ENCODE measurements at regions not wholly inside any gene's neighbourhood (a gene's known extent, or its start where the extent isn't known, plus 50 kb on each side); places are given as distances from the start of the nearest gene placed in this dataset.

DNA sequence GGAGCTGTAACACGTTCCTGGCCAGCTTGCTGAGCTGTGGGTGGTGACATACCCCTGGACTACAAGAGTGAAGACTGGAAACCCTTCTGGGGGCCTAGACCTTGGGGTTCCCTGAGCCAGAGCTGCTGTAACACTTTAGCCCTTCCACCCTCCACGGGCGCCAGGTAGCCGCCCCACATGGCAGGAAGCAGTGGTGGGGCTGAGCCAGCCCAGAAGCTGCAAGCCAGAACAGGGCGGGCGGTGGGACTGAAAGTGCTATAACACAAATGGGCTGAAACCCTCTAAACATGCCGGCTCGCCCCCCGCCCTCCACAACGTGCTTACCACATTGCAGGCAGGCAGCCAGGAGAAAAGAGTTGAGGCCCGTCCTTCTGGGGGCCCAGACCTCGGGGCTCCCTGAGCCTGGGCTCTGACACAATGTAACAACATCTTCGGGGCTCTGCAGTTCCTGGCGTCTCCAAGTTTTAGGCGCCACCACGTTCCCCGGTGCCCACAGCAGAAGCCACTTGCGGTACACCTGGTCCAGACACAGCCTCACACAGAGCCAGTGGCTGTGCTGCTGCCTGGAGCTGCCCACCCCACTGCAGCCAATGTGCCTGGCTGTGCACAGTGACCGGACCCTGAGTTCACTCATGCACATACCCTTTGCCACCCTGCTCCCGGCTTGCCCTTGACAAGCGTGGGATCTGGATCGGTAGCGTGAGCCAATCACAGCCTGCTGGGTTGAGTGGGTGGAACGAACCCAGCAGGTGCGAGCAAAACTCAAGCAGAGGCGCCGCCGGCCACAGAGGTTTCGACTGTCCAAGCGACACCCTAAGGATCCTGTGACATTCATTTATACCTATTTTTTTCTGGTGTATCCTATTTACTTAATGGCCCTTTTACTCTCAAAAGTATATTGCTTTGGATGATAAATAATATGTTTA is 127.4 kb upstream of the FHL2 start:
- Histone ChIP-seq H3K4me1 (ENCODE audit: insufficient read depth) (no peaks in the 10 kb centered on the region), H3K27ac (ENCODE audit: low read depth) (no peak overlapping the region), H3K4me3 (ENCODE audit: low read depth, low read length) (no peak overlapping the region), H3K36me3 (ENCODE audit: insufficient read depth) (no peaks in the 10 kb centered on the region)
- 89% methylated on average over 30 of the region's 30 CpGs for WGBS
- DNase-seq (ENCODE audit: extremely low spot score), result no peak

DNA sequence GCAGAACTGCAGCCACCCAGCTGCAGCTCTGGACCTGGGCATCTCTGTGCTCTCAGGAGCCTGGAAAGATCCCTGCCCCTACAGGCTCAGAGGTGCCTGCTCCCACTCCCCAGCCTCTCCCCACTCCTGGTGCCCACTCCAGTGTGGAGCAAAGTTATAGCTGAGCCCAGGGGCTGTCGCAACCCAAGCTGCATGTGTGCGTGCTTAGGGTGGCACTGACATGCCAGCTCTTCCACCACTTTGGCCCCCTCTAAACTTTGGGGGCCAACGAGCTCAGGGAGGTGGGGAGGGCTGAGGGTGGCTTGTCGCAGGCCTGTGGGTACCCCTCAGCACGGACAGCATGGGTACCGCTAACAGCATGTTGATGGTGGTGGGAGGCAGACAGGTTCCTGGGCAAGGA is 126.3 kb upstream of the FHL2 start:
- 92% methylated on average over 6 of the region's 6 CpGs for WGBS
- H3K4me3 ChIP-seq (ENCODE audit: low read depth, low read length), result no peak overlapping the region
- DNase-seq (ENCODE audit: extremely low spot score), result no peak
- no peak overlapping the region for H3K27ac ChIP-seq (ENCODE audit: low read depth)
- H3K36me3 ChIP-seq (ENCODE audit: insufficient read depth), result no peaks in the 10 kb centered on the region
- H3K4me1 ChIP-seq (ENCODE audit: insufficient read depth), result no peaks in the 10 kb centered on the region

DNA sequence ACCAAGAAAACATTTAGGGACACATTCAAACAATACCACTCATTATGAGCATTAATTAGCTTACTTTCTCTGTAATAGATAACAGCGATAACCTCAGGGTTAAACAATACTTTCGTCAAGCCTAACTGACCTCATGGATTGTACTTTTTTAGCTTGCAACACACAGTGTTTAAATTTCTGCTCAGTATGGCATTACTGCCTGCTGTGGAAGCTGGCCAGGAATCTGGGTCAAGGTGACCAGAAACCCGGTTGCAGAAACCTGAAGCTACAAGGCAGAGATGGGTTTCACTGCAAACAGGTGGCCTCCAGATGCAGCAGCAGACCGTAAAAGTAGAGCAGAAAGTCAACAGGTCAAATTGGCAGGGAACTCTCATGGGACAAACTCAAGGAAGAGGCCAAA is 123.8 kb upstream of the FHL2 start:
- no peak for DNase-seq (ENCODE audit: extremely low spot score)
- Histone ChIP-seq H3K36me3 (ENCODE audit: insufficient read depth) (no peaks in the 10 kb centered on the region), H3K4me1 (ENCODE audit: insufficient read depth) (no peaks in the 10 kb centered on the region), H3K27ac (ENCODE audit: low read depth) (no peak overlapping the region), H3K4me3 (ENCODE audit: low read depth, low read length) (no peak overlapping the region)
- 65% methylated on average over 4 of the region's 4 CpGs for WGBS

GRCh38 chr2:105521616-105522015 is 122.8 kb upstream of the FHL2 start:
- 92% methylated on average over 6 of the region's 6 CpGs for WGBS
- H3K4me3 ChIP-seq (ENCODE audit: low read depth, low read length), result no peak overlapping the region
- no peaks in the 10 kb centered on the region for H3K4me1 ChIP-seq (ENCODE audit: insufficient read depth)
- H3K27ac ChIP-seq (ENCODE audit: low read depth), result no peak overlapping the region
- DNase-seq (ENCODE audit: extremely low spot score), result no peak
- H3K36me3 ChIP-seq (ENCODE audit: insufficient read depth), result no peaks in the 10 kb centered on the region

DNA sequence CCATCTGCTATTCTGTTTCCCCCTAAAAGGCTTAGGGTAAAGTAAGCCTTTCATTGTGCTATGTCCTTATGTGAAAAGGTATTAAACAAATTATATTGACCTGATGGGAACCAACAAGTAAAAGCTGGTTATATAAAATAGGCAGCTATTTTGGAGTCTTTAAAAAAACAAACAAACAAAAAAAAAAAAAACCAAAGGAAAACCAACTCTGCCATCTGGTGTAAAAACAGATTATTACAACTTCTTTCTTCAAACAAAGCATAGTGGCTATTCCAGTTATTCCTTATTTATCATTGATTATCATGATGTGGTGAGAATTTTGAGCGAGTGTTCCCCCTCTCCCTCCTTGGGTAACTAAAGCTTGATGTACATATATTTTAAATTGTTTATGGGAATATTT is 122.3 kb upstream of the FHL2 start:
- H3K36me3 ChIP-seq (ENCODE audit: insufficient read depth), result no peaks in the 10 kb centered on the region
- 10% methylated on average over 1 of the region's 1 CpG for WGBS
- no peak for DNase-seq (ENCODE audit: extremely low spot score)

DNA sequence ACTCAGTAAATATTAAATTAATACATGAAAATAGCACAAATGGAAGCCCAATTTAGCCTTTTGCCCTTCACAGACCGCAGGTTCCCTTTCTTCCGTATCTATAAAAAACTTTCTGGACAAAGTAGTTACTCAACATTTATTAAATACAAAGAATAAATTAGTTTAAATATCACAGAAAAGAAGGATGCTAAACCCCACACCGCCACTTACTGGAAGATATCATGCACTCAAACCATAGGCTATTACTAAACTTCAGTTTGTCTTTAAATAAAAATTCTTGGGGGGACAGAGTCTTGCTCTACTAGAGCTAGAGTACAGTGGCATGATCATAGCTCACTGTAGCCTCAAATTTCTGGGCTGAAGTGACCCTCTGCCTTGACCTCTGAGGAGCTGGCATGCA is 120.7 kb upstream of the FHL2 start:
- no peaks in the 10 kb centered on the region for H3K36me3 ChIP-seq (ENCODE audit: insufficient read depth)
- no peak for DNase-seq (ENCODE audit: extremely low spot score)
- no peak overlapping the region for H3K27ac ChIP-seq (ENCODE audit: low read depth)
- WGBS, result 95% methylated on average over 3 of the region's 3 CpGs
- no peaks in the 10 kb centered on the region for H3K4me1 ChIP-seq (ENCODE audit: insufficient read depth)
- no peak overlapping the region for H3K4me3 ChIP-seq (ENCODE audit: low read depth, low read length)

More for the DNA sequence above, 122.3 kb upstream of the FHL2 start:
- Histone ChIP-seq H3K4me3 (ENCODE audit: low read depth, low read length) (no peak overlapping the region), H3K27ac (ENCODE audit: low read depth) (no peak overlapping the region), H3K4me1 (ENCODE audit: insufficient read depth) (no peaks in the 10 kb centered on the region)

GRCh38 chr2:105518897-105519296 is 120.0 kb upstream of the FHL2 start:
- H3K36me3 ChIP-seq (ENCODE audit: insufficient read depth), result no peaks in the 10 kb centered on the region
- no peak overlapping the region for H3K27ac ChIP-seq (ENCODE audit: low read depth)
- no peak overlapping the region for H3K4me3 ChIP-seq (ENCODE audit: low read depth, low read length)
- WGBS, result 82% methylated on average over 6 of the region's 6 CpGs
- no peaks in the 10 kb centered on the region for H3K4me1 ChIP-seq (ENCODE audit: insufficient read depth)
- DNase-seq (ENCODE audit: extremely low spot score), result no peak

DNA sequence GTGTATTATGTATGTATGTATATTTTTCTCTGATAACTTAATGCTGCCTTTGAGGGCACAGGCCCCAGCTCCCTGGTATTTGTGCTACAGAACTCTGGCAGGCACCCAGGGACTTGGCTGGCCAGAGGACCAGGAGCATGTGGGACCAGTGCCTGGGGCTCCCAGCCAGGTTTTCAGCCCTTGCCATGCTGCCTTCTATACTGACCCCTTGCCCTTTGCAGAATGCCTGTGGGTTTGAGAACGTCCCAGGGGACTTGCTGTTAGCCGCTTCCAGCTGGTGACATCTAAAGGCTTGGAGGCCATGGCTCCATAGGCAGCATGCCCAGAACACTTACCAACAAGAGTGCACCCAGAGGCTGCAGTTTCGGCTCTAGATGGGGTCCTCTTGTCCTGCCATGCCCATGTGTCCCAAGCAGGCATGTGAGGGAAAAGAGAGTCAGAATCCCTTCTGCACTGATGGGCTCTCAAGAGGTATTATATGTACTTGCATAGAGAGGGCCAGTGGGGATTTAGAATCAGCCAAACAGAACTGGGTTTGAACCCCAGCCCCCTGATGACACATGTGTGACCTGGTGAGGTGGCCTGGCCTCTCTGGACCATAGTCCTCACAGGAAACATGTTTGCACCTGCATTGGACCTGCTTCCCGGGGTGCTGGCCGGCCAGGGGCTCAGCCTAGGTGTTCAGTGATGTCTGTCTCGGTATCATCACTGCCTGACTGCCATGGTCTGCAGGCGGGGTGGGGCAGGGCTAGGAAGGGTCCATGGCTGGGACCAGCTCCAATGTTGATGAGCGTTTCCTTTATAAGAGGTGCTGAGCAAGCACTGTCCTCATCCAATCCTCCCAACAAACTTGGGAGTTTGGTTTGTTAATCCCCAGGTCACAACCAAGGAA is 119.2 kb upstream of the FHL2 start:
- no peak overlapping the region for H3K4me3 ChIP-seq (ENCODE audit: low read depth, low read length)
- DNase-seq (ENCODE audit: extremely low spot score), result no peak
- no peaks in the 10 kb centered on the region for H3K4me1 ChIP-seq (ENCODE audit: insufficient read depth)
- H3K27ac ChIP-seq (ENCODE audit: low read depth), result no peak overlapping the region
- 81% methylated on average over 8 of the region's 8 CpGs for WGBS
- H3K36me3 ChIP-seq (ENCODE audit: insufficient read depth), result no peaks in the 10 kb centered on the region

- Histone ChIP-seq H3K4me1 (ENCODE audit: insufficient read depth) (no peaks in the 10 kb centered on the region), H3K4me3 (ENCODE audit: low read depth, low read length) (no peak overlapping the region), H3K36me3 (ENCODE audit: insufficient read depth) (no peaks in the 10 kb centered on the region), H3K27ac (ENCODE audit: low read depth) (no peak overlapping the region)
- WGBS, result 82% methylated on average over 15 of the region's 15 CpGs
- no peak for DNase-seq (ENCODE audit: extremely low spot score)
Measured at GRCh38 chr2:105515581-105516415, 116.9 kb upstream of the FHL2 start.

- H3K4me3 ChIP-seq (ENCODE audit: low read depth, low read length), result no peak overlapping the region
- no peak overlapping the region for H3K27ac ChIP-seq (ENCODE audit: low read depth)
- DNase-seq (ENCODE audit: extremely low spot score), result no peak
- H3K4me1 ChIP-seq (ENCODE audit: insufficient read depth), result peaks cover 1% of the 10 kb centered on the region
- 64% methylated on average over 6 of the region's 6 CpGs for WGBS
- H3K36me3 ChIP-seq (ENCODE audit: insufficient read depth), result no peaks in the 10 kb centered on the region
Measured at GRCh38 chr2:105514576-105514975, 115.7 kb upstream of the FHL2 start.

- H3K27ac ChIP-seq (ENCODE audit: low read depth), result no peak overlapping the region
Measured at GRCh38 chr2:105510761-105511528, 112.1 kb upstream of the FHL2 start.

DNA sequence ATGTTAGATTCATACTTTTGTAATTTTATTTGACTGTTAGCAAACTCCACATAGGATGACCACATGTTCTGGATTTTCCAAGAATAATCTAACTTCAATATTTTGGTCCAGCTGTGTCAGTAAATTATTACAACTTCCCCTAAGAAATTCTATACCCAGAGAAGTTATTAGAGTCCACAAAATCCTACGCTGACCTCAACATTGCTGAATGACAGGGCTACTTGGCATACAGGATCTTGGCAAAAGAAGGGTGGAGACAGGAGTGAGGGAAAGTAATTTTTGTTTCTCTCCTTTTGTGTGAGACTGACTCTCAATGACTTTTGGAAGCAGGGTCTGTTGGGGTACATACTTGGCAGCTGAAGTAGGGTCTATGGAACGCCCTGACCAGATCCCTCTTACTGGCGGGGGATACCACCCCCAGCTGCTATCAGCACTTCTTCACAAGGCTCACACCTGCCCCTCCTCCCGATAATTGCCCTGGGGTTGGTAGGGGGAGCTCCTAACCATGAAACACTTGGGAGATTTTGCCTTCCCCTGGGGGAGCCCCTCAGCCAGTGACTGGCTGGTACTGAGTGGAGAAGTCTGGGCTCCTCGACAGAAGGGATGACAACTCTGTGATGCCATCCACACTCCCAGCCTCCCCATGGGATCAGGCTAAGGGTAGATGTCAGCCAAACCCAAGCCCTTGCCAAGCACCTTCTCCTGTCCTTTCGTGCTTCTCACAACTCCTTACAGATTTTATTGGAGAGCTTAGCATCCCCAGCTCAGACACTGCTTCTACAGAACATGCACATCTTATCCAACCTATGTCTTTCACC is 110.6 kb upstream of the FHL2 start:
- no peak for DNase-seq (ENCODE audit: extremely low spot score)
- 71% methylated on average over 6 of the region's 6 CpGs for WGBS
- no peak overlapping the region for H3K27ac ChIP-seq (ENCODE audit: low read depth)

More at GRCh38 chr2:105510761-105511528, 112.1 kb upstream of the FHL2 start:
- 68% methylated on average over 4 of the region's 4 CpGs for WGBS
- Histone ChIP-seq H3K4me3 (ENCODE audit: low read depth, low read length) (no peak overlapping the region), H3K36me3 (ENCODE audit: insufficient read depth) (no peaks in the 10 kb centered on the region), H3K4me1 (ENCODE audit: insufficient read depth) (peaks cover 1% of the 10 kb centered on the region)
- no peak for DNase-seq (ENCODE audit: extremely low spot score)

More for the DNA sequence above, 110.6 kb upstream of the FHL2 start:
- H3K36me3 ChIP-seq (ENCODE audit: insufficient read depth), result no peaks in the 10 kb centered on the region
- no peak overlapping the region for H3K4me3 ChIP-seq (ENCODE audit: low read depth, low read length)
- H3K4me1 ChIP-seq (ENCODE audit: insufficient read depth), result peaks cover 1% of the 10 kb centered on the region

Measured in urinary bladder (tissue), 3 donors.